HG03469 (cell line): ENCODE measurements at regions not wholly inside any gene's neighbourhood (a gene's known extent, or its start where the extent isn't known, plus 50 kb on each side); places are given as distances from the start of the nearest gene placed in this dataset.

ENCODE experiments used
- ATAC-seq: cut with Tn5 transposase; IDR thresholded peaks from one replicate; pipeline ENCODE4 v1.9.1; 2021; ENCODE audit warnings: mild to moderate bottlenecking, moderate library complexity, moderate number of reproducible peaks; ENCODE audit not compliant: unreplicated experiment

DNA sequence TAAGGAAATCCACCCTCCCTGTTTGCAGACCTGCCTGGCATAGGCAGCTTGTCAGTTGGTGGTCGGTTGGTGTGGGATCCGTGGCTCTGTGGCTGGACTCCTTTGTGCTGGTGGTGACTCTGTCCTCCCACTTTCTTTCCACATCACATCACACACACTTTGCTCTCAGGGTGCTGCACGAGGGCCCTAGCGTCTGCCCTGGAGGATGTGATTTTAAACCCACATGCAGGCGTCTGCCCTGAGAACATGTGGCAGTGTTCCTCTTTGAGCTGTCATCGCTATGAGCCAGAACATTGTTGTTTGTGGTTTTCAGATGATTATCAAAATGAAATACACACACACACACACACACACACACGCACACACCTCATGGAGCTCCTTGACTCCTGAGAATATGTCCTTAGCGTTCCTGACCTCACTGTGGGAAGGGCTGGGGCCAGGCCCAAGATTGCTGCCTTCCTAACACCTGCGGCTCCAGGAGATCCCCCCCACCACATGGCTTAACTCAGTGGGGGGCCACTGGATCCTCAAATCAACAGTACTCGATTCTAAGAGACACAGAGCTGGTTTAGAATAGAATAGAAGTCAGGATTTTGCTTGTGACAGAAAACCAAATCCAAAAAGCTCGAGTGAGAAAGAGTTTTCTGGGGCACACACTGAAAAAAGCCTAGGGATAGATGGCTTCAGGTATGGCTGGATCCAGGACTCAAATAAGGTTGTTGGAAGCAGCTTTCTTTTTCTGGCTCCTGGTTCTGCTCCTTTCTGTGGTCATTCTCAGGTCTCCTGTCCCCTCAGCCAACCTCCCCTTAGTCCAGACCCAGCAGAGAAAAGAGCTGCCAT, 54.8 kb downstream of the RTP5 start:
- no peak for ATAC-seq

DNA sequence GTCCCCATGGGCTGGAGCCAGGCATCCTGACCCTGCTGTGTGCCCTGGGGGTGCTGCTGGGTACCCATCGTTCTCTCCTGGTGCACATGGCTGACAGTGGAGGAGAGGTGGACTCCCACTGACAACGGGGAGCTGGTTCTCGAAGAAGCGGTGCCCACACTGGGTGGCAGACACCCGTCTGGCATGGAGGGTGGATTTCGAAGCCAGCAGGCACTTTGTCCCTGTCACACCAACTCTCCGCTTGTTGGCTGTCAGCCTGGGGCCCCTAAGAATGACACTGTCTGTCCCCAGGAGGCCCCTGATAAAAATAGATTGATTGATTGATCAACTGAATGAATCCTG, 55.4 kb downstream of the RTP5 start:
- no peak for ATAC-seq

DNA sequence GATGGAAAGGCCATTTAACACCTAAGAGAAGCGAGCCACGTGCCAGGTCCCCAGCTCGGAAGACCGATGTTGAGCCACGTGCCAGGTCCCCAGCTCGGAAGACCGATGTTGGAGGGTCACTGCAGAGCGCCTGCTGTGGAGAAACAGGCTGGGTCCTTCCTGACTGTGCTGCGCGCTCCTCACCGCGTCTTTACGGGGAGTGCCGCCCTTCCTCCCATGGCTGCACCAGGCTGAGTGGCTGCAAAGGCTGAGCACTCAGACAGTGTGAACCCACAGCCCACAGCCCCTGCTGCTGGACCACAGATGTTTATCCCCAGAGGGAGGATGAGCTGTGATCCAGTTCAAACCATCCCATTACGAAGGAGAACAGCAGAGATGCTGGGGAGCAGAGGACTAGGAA, 55.7 kb downstream of the RTP5 start:
- ATAC-seq, result no peak

DNA sequence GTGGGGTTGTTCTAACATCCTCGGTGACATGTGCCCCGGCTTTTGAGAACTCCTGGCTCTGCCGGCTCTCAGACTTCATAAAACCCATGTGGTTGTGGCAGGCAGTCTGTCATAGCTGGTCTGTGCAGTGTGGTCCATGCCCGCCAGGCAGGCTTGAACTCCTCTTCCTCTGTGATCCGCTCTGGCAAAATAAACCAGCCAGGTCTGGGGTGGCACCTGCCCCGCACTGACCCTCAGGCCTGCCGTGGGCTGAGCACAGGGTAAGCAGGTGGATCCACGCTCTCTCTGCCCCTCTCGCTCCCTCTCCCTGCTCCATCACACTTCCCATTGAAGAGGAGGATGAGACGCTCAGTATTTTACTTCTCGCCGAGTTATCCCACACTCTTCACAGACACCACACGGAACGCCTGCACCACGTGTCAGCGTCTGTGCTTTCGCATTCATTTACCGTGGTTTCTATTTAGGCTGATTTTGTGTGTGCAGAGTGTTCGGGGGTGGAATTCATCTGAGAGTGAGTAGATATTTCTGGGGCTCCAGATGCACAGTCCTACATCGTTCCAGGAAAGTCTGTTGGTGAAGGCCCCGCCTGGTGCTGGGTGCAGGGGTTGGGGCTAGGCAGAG, 56.4 kb downstream of the RTP5 start:
- ATAC-seq, result no peak

DNA sequence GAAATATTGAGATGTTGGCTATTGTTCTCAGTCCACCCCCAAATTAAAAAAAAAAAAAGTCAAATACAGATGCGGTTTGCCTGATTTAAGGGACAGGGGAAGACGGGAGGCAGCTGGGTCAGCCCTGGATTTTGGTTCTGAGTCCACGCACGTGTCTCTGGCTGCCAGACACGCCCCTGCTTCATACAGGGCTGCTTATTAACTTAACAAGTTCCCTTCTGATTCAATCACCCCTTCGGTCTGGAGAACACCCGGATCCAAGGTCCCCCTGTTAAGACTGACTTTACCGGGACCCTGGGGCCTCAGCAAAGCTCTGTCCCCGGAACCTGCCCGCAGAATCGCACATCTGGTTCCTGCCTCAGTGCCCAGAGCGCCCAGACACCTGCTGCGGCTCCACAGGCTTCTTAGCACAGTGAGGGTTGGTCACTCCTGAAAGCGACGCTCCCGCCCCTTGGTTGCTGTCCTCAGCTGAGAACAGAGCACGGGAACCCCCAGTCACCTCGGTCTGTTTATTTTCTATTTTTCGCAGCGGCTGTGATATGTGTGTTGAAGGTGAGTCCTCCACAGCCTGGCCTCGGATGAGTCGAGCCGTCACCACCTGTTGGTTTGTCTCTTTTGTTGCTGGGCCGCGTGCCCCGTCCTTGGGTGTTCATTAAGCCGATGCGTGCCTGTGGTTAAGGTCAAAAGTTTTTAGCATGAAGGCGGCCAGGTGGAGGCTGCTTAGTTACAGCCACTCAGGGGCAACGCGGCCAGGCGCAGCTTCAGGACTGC, 57.2 kb downstream of the RTP5 start:
- ATAC-seq, result no peak

DNA sequence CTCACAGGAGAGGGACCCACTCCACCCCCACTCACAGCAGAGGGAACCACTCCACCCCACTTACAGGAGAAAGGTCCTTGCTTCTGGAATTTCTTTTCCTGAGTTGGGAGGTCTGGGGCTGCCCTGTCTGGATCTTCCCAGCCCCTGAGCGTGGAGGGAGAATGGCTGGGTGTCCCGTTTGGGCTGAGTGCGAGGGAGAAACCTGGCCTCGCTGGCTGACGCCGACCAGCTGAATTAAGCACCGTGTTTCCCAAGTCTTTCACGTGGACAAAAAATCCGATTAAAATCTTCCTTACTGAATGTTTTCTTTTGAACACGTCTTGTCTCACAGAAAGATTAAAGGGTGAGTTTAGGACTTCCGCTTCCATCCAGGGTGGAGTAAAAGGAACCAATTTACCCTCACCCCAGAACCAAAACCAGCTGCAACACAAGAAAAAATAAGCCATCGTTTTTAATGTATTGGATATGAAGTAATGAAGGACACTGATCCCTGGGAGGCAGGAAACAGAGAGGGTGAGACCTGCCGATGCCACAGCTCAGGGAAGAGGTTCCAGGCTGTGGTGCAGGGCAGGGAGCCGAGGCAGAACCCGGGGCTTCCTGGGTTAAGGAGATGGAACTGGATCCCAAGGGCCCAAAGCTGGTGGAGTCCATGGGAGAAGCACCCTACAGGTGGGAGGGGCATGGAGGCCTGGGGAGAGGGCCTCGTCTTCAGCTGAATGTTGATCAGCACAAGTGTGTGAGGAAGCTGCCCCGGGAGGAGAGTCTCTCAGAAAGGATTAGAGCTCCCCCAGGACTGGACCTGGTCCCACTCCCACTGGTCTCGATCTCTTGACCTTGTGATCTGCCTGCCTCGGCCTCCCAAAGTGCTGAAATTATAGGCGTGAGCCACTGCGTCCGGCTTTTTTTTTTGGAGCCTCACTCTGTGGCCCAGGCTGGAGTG, 60.3 kb downstream of the RTP5 start:
- ATAC-seq, result no peak

DNA sequence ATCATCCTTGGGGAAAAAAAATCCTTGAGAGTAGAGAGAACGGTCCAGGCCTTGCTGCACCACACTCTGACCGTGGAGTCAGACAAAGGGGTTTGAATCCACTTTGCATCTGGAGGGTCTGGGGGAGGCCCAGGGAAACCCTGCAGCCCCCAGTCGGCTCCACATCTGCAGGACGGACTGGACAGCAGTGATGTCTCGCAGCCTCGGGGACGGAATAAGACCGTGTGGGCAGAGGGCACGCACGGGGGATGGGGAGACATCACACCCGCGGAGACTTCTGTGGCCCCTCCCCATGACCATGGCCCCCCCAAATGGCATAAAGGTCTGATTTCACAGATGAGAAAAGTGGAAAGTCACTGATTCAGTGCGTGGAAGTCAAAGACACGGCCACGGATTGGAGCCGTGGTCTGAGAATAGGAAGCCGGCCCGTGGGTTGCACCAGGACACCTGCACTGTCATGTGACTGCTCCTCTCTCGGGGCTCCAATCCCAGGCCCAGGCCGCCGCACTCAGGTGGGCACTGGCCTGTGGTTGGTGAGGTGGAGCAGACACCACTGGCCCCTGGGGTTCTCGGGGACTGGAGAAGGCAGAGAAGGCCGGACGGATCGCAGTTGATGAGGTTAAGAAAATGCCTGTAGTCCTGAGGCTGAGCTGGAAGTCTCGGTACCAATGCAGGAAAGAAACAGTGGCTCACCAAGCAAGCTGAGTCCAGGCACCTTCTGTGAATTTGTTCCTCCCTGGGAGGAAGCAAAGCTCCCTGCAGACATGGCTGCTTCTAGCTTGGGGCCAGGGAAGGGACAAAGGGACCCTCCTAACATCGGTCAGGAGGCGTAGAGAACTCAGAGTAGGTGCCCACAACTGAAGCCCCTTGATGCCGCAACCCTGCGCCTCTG, 61.8 kb downstream of the RTP5 start:
- ATAC-seq, result no peak

DNA sequence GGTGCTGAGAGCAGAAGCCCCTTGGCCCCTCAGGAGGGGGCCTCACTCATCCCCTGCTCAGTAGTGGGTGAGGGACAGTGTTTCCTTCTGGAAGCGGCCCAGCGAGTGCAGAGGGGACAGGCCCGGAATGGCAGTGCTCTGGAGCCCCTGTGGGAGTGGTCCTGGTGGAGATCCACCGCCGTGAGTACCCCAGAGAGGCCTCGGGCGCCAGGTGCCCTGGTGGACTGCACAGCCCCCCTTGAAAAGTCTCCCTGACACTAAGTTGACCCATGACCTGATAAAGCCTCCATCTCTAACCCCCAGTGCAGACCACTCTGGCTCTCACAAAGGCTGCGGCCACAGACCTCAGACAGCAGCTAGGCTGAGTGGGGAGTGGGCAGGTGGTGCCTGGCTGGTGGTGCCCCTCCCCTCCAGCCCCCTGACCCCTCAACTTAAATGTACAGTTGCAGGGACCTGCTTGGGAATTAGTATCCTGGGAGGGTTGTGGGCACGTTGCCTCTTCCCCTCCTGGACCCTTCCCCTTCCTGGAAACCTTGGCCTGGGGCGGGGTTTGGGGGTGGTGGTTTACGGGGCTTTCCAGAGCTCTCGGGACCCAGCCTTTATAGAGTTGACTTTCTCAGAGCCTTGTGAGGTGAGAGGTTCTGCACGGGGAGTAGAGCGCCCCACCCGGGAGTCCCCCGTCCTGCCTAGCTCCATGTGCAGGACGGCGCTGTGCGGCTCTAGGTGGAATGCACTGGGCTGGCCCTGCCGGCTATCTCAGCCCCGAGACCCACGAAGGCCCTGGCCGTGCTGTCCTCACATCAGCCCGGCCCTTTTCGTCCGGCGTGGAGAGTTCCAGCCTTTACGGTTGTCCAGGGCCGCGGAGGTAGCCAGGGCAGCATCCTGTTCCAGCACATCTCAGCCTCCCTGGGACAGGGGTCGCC, 62.7 kb downstream of the RTP5 start:
- ATAC-seq, result no peak

DNA sequence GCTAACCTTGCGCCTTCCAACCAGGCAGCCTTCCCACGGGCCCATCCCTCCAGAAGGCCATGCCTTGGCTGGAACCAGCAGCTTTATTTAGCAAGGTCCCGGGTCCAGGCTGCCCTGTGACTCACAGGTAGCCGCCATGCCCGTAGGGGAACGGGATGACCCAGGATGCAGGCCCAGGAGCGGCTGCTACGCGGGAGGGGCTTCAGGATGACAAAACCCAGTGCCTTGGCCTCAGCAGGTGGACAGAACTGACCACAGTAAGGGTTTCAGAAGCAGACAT, 63.3 kb downstream of the RTP5 start:
- ATAC-seq, result no peak

DNA sequence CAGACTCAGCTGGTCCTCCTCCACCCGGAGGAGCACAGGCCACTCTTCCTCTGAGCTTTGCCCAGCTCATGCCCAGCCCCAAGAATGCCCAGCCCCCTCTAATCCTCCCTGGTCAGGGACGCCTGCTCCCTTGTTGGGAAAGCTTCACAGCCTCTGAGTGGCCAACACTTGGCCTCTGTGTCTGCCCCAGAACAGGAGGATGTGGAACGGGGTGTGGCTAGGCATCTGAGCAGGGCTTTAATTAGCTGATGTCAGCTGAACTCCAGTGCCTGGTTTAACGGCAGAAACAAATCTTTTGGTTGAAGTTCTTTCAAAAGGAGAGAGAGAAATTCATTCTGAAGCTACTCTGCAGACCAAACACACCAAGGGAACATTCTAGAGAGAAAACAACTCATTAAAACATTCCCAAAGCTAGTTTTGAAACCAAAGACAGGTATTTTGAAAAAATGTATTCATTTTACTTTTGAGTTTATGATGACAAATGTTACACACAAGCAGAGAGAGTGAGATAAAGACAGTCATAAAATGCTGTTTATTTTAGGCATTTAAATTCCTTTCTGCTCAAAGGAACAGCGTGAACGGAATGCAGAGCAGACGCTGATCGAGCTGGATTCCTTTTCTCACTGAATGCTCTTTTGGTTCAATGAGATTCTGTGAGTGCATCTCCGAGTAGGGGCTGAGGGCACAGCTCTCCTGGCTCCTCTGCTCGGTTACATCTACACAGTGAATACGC, 63.8 kb downstream of the RTP5 start:
- no peak for ATAC-seq

DNA sequence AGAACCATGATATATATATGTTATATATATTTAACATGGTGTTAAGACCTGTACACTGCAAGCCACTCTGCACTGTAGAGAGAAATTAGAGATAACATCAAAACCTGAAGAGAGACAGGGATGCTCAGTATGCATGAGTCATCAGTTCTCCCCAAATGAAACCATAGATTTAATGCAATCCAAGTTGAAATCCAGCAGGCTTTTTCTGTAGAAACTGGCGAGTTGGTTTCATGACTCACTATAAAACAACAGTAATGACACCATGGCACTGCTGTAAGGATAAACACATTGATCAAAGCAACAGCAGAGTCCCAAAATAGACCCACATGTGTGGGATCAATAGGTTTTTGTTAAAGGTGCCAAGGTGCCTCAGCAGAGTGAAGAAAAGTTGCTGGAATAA, 65.8 kb downstream of the RTP5 start:
- ATAC-seq, result no peak

DNA sequence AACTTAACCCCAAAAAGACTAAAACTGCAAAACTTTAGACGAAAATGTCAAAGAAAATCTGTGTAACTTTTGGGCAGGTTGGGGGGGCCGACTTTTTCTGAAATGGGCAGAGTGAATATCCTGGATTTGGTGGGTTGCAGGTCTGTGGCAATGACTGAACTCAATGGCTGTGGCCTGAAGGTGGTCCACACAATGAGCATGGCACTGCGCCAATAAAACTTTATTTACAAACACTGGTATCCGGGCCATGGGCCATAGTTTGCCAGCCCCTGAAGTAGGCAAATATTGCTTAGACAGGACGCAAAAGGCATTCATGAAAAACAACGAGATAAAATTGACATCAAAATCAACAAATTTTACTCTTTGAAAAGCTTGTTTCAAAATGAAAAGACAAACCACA, 66.2 kb downstream of the RTP5 start:
- no peak for ATAC-seq

DNA sequence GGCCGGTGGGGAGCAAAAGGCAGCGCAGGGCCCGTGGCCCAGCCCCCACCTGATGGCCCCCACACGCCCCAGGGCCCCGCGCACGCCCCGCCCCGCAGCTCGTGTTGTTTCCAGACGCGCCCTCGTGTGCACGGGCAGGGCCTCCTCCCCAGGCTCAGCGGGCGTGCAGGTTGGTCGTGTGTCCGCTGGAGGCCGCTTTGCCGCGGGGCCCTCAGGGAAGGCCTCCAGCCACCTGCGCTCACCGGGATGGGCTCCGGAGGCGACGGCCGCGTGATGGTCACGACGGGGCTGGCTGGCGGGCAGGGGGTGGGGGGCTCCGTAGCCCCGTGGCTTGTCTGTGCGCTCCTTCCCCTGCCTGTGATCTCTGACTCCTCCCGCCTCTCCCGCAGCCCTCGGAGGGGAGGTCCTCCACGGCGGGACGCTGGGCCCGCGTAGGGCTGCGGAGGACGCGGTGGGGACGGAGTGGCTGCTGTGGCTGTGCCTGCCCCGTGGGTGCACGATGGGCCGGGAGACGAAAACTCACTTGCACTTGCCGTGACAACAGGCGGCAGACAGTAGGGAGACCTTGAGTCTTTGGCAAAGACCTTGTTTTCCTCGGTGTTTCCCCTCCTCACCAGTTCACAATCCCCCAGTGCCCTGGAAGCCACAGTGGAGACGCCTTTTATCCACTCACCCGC, 67.1 kb downstream of the RTP5 start:
- ATAC-seq, result no peak

DNA sequence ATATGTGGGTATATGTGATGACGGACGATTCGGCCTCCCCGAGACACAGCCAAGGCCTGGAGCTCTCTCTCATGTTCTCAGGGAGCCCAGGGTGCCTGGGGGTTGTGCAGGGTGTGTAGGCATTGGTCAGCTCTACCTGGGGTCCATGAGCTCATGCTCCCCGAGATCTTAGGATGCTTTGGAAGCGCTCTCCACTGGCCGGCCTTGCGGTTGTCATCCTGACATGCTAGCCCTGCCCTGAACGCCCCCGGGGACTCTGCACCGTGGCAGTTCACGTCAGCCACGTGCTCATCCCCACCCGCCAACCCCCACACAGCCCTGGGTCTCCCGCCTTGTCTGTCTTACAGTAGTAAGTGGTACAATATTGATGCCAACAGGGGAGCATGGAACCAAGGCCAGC, 67.8 kb downstream of the RTP5 start:
- ATAC-seq, result no peak

DNA sequence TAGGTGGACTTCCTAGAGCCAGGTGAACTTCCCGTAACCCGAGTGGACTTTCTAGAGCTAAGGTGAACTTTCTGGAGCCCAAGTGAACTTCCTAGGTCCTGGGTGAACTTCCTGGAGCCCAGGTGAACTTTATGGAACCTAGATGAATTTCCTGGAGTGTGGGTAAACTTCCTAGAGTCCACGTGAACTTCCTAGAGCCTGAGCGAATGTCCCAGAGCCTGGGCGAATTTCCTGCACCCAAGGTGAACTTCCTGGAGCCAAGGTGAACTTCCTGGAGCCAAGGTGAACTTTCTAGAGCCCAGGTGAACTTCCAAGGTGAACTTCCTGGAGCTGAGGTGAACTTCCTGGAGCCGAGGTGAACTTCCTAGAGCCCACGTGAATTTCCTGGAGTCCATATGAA, 70.0 kb downstream of the RTP5 start:
- no peak for ATAC-seq

DNA sequence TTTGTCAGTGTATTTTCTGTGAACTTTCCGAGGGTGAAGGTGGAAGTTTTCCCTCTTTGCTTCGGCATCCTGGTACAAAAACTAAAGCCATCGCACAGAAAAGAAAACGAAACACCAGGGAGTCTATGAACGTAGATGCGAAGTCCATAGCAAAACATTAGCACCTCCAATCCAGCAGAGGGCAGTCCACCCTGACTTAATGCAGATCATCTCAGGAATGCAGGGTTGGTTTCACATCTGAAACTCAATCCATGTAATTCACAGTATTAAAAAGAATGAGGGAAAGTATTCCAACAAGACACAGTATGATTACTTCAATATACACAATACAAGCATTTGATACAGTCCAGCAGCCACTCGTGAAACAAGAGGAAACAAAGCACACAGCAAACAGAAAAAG, 70.8 kb downstream of the RTP5 start:
- no peak for ATAC-seq

DNA sequence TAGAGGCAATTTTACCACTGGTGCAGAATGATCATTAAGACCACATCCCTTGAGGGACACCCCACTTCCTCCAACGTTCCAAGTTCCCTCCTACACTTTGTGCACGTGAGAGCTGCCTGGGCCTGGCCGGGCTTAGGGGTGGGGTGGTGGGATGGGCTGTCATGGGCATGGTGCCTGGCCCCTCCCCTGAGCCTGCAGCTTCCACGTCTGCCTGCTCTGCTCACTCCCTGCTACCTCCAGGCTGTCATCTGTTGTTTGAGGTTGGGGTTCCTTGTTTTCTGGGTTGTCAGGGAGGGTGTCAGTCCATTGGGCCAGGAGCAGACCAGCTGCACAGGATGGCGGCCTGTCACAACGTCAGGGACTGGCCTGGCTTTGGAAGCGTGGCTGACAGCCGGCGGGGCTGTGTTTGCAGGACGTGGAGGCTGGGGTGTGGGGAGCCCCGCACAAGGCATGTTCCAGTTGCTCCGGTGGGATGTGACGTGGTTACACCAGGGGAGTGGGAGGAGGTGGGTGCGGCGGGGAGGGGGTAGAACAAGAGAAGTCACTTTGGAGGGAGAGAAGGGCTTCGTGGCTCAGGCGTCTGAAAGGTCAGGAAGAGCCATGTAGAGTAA, 72.3 kb downstream of the RTP5 start:
- ATAC-seq, result no peak
